H1 (cell line): ENCODE measurements at regions not wholly inside any gene's neighbourhood (a gene's known extent, or its start where the extent isn't known, plus 50 kb on each side); places are given as distances from the start of the nearest gene placed in this dataset.

ENCODE experiments used
- CTCF ChIA-PET: fragments of 300-600 bp; sonication (Branson Sonifier 250); formaldehyde crosslinking; loops from one replicate; lab custom pipeline; 2021; ENCODE audit not compliant: partially characterized antibody; lab: Charles Lee
- POLR2A ChIA-PET: fragments of 300-600 bp; sonication (Branson Sonifier 250); formaldehyde crosslinking; loops from one replicate; lab custom pipeline; 2021; ENCODE audit warnings: inconsistent platforms; ENCODE audit not compliant: partially characterized antibody; lab: Charles Lee
- DNase-seq, 2 experiments: peaks; one replicate each; pipeline versions ENCODE4 v3.0.0 to v3.0.0-alpha.2; 2010 to 2022; ENCODE audit warnings: low spot score in 2 of 2, low read depth in 1 of 2, mixed read lengths in 1 of 2
- FAIRE-seq: peaks from 2 replicates; lab custom pipeline; 2011; peaks lifted over from hg19 to GRCh38; lab: Jason Lieb, UNC
- H2AFZ ChIP-seq: 2 replicates; pipeline ENCODE4 v1.8.1; 2012; ENCODE audit warnings: low read length, inconsistent platforms
- H2AK5ac ChIP-seq: 2 replicates; pipeline ENCODE4 v1.6.1; 2013; ENCODE audit warnings: low read depth, low read length
- H2BK120ac ChIP-seq: replicated peaks from 2 replicates; pipeline ENCODE3; 2013; ENCODE audit warnings: low read depth, low read length, inconsistent platforms
- H2BK12ac ChIP-seq: 2 replicates; pipeline ENCODE4 v1.6.1; 2013; ENCODE audit warnings: low read depth, low read length
- H2BK15ac ChIP-seq: 2 replicates; pipeline ENCODE4 v1.6.1; 2013; ENCODE audit warnings: low read length
- H2BK20ac ChIP-seq: 2 replicates; pipeline ENCODE4 v1.6.1; 2013; ENCODE audit warnings: low read length
- H2BK5ac ChIP-seq: 2 replicates; pipeline ENCODE4 v1.6.1; 2013; ENCODE audit warnings: low read depth, low read length
- H3K14ac ChIP-seq: 2 replicates; pipeline ENCODE4 v1.6.1; 2013; ENCODE audit warnings: inconsistent platforms; ENCODE audit not compliant: insufficient read length
- H3K18ac ChIP-seq: 2 replicates; pipeline ENCODE4 v1.6.1; 2013; ENCODE audit warnings: low read length; ENCODE audit errors: extremely low read depth
- H3K23ac ChIP-seq: 2 replicates; pipeline ENCODE4 v1.6.1; 2013; ENCODE audit warnings: inconsistent platforms; ENCODE audit not compliant: insufficient read length
- H3K23me2 ChIP-seq: 2 replicates; pipeline ENCODE4 v1.6.1; 2013; ENCODE audit warnings: low read depth, low read length
- H3K27ac ChIP-seq: 2 replicates; pipeline ENCODE4 v1.6.1; 2011; ENCODE audit warnings: low read depth, low read length, inconsistent platforms
- H3K27me3 ChIP-seq, 4 experiments: replicated peaks in 1 of 4; 1 replicate in 1 of 4; 2 replicates in 3 of 4; pipeline versions ENCODE4 v1.6.1 to v1.8.1; 2011 to 2013; ENCODE audit warnings: low read length in 3 of 4, mild to moderate bottlenecking in 3 of 4, inconsistent platforms in 2 of 4, mixed read lengths in 2 of 4, moderate library complexity in 1 of 4; ENCODE audit not compliant: control insufficient read depth in 3 of 4, insufficient read depth in 3 of 4; ENCODE audit errors: extremely low read depth in 1 of 4
- H3K36me3 ChIP-seq, 4 experiments: 2 replicates each; pipeline versions ENCODE4 v1.6.1 to v1.8.1; 2011 to 2013; ENCODE audit warnings: mild to moderate bottlenecking in 4 of 4, low read length in 3 of 4, moderate library complexity in 2 of 4, control low read depth in 1 of 4, inconsistent platforms in 1 of 4; ENCODE audit not compliant: insufficient read depth in 4 of 4, control insufficient read depth in 2 of 4
- H3K4ac ChIP-seq: replicated peaks from 2 replicates; pipeline ENCODE3; 2013; ENCODE audit warnings: low read length, low read depth, mixed read lengths, inconsistent platforms; ENCODE audit not compliant: insufficient read length
- H3K4me1 ChIP-seq, 4 experiments: replicated peaks in 1 of 4; 1 replicate in 1 of 4; 2 replicates in 3 of 4; pipeline versions ENCODE4 v1.6.1 to v1.8.1; 2011 to 2013; ENCODE audit warnings: low read length in 3 of 4, inconsistent platforms in 2 of 4, mixed read lengths in 1 of 4; ENCODE audit not compliant: insufficient read depth in 4 of 4, control insufficient read depth in 3 of 4
- H3K4me2 ChIP-seq, 2 experiments: 2 replicates each; pipeline versions ENCODE4 v1.6.1 to v1.8.1; 2011 to 2013; ENCODE audit warnings: low read depth in 2 of 2, low read length in 2 of 2, control low read depth in 1 of 2, inconsistent platforms in 1 of 2, mild to moderate bottlenecking in 1 of 2; ENCODE audit not compliant: insufficient read depth in 1 of 2
- H3K4me3 ChIP-seq, 4 experiments: fragments of 200-600, 300-600 bp in 1 of 4; sonication (generic), shearing (Covaris generic), sonication (Bioruptor Twin) in 1 of 4; 2 replicates each; pipeline versions ENCODE4 v1.5.1 to v1.8.1; 2011 to 2016; ENCODE audit warnings: low read length in 4 of 4, low read depth in 3 of 4, control low read depth in 2 of 4, inconsistent platforms in 2 of 4, mild to moderate bottlenecking in 2 of 4, mixed read lengths in 1 of 4, moderate library complexity in 1 of 4; ENCODE audit not compliant: insufficient read depth in 2 of 4; ENCODE audit errors: extremely low read depth in 1 of 4
- H3K56ac ChIP-seq: replicated peaks from 2 replicates; pipeline ENCODE3; 2013; ENCODE audit warnings: low read depth, mild to moderate bottlenecking, mixed read lengths, low read length, inconsistent platforms; ENCODE audit not compliant: insufficient read length
- H3K79me1 ChIP-seq: 2 replicates; pipeline ENCODE4 v1.6.1; 2013; ENCODE audit warnings: low read depth, low read length, control low read depth
- H3K79me2 ChIP-seq, 2 experiments: 2 replicates each; pipeline versions ENCODE4 v1.6.1 to v1.8.1; 2012 to 2013; ENCODE audit warnings: low read length in 2 of 2, mild to moderate bottlenecking in 2 of 2, inconsistent platforms in 1 of 2; ENCODE audit not compliant: insufficient read depth in 2 of 2, control insufficient read depth in 1 of 2
- H3K9ac ChIP-seq, 4 experiments: replicated peaks in 1 of 4; 1 replicate in 1 of 4; 2 replicates in 3 of 4; pipeline versions ENCODE4 v1.6.1 to v1.8.1; 2011 to 2013; ENCODE audit warnings: low read depth in 3 of 4, low read length in 3 of 4, control low read depth in 2 of 4, mild to moderate bottlenecking in 2 of 4, moderate library complexity in 2 of 4, inconsistent platforms in 1 of 4; ENCODE audit errors: extremely low read depth in 1 of 4
- H3K9me3 ChIP-seq, 2 experiments: 2 replicates each; pipeline versions ENCODE4 v1.6.1 to v1.8.1; 2012 to 2013; ENCODE audit warnings: mild to moderate bottlenecking in 2 of 2, moderate library complexity in 2 of 2, control low read depth in 1 of 2, inconsistent platforms in 1 of 2, low read depth in 1 of 2, low read length in 1 of 2, mixed read lengths in 1 of 2; ENCODE audit not compliant: insufficient read depth in 2 of 2
- H4K20me1 ChIP-seq, 2 experiments: replicated peaks in 1 of 2; 2 replicates each; pipeline versions ENCODE3 to v1.8.1; 2011 to 2013; ENCODE audit warnings: inconsistent platforms in 2 of 2, low read length in 2 of 2, mild to moderate bottlenecking in 1 of 2; ENCODE audit not compliant: insufficient read depth in 2 of 2, control insufficient read depth in 1 of 2
- H4K5ac ChIP-seq: 2 replicates; pipeline ENCODE4 v1.6.1; 2013; ENCODE audit warnings: low read length, low read depth, mixed read lengths, inconsistent platforms; ENCODE audit not compliant: insufficient read length
- H4K8ac ChIP-seq: 2 replicates; pipeline ENCODE4 v1.8.0; 2013; ENCODE audit warnings: mild to moderate bottlenecking, moderate library complexity, low read length, inconsistent platforms; ENCODE audit not compliant: insufficient read depth; ENCODE audit errors: extremely low read depth
- H4K91ac ChIP-seq: replicated peaks from 2 replicates; pipeline ENCODE3; 2013; ENCODE audit warnings: low read length, mixed read lengths, inconsistent platforms; ENCODE audit not compliant: insufficient read length
- BACH1 ChIP-seq: IDR thresholded peaks from 2 replicates; pipeline ENCODE4 v1.6.1; 2012; ENCODE audit warnings: low read length, improper control_type of control experiment
- BRCA1 ChIP-seq: IDR thresholded peaks from 2 replicates; pipeline ENCODE4 v1.6.1; 2012; ENCODE audit warnings: low read depth, low read length, improper control_type of control experiment
- JUND ChIP-seq: IDR thresholded peaks from 2 replicates; pipeline ENCODE4 v1.6.1; 2011; ENCODE audit warnings: mild to moderate bottlenecking, improper control_type of control experiment, low read length
- NRF1 ChIP-seq: IDR thresholded peaks from 2 replicates; pipeline ENCODE4 v1.6.1; 2011; ENCODE audit warnings: mild to moderate bottlenecking, low read depth, low read length, improper control_type of control experiment
- PHF8 ChIP-seq: fragments of 200-600 bp; sonication (generic); conservative IDR thresholded peaks from 2 replicates; pipeline ENCODE4 v1.7.1; 2012; ENCODE audit warnings: low read depth, mild to moderate bottlenecking, inconsistent platforms, low read length, moderate library complexity
- SP2 ChIP-seq: IDR thresholded peaks from 2 replicates; pipeline ENCODE4 v1.6.1; 2012; ENCODE audit warnings: mild to moderate bottlenecking, low read length, inconsistent platforms
- SUZ12 ChIP-seq: fragments of 200-600 bp; sonication (generic); IDR thresholded peaks from 2 replicates; pipeline ENCODE4 v1.6.1; 2012; ENCODE audit warnings: mild to moderate bottlenecking, inconsistent platforms, low read length, moderate library complexity, mixed read lengths
- WGBS, 2 experiments: shearing (Covaris generic) in 1 of 2; methylation state at CpG; one replicate each; pipeline versions ENCODE4 v1.1.6 to v1.1.7; 2013 to 2015; ENCODE audit warnings: low lambda C conversion rate in 2 of 2, mixed read lengths in 2 of 2, inconsistent platforms in 1 of 2, low coverage in 1 of 2, missing lambda C conversion rate in 1 of 2; ENCODE audit not compliant: insufficient replicate concordance in 2 of 2, insufficient coverage in 1 of 2, insufficient read length in 1 of 2; ENCODE audit errors: extremely low coverage in 1 of 2, missing lambda C conversion rate in 1 of 2; 5-methylcytosine and 5-hydroxymethylcytosine counted together

DNA sequence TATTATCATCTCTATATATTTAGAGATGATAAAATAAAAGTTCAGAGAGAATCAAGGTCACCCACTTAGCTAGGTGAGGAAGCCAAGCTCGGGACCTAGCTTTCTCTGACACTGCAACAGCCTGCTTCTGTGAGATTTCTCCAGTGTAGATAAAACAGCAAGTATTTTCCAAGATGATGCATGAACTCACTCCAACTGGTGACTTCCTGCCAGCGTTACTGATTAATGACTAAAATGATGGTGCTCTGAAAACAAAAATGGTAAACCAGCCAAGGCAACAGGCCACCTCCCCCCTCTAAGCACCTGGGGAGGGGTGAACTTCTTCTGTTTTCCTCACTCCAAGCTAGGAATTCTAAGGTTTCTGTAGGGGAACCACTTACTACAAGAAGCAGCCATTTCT is 510.2 kb upstream of the ID2 start:
- CTCF ChIA-PET = interaction anchor here (1.6 kb wide), 1 partner anchor 10 kb away, joined by 3 read pairs; no protein-coding TSS in a partner anchor
- H3K79me1 ChIP-seq = no peaks in the 10 kb centered on the region
- no peak overlapping the region for H2AFZ ChIP-seq
- no peak overlapping the region for H4K91ac ChIP-seq
- H3K27ac ChIP-seq = no peak overlapping the region
- H4K20me1 ChIP-seq = no peaks in the 10 kb centered on the region
- no peak overlapping the region for H2BK12ac ChIP-seq
- H3K36me3 ChIP-seq = no peaks in the 10 kb centered on the region
- peaks cover 0 to 2% (median 0%) of the 10 kb centered on the region in 4 experiments; a peak in 1 of 7 replicates for H3K4me1 ChIP-seq
- no peak overlapping the region for H3K4ac ChIP-seq
- no peaks in the 10 kb centered on the region for H3K9me3 ChIP-seq
- no peak overlapping the region for H2BK120ac ChIP-seq
- no peak overlapping the region for H3K18ac ChIP-seq
- H2BK5ac ChIP-seq = no peak overlapping the region
- no peak overlapping the region for H2BK20ac ChIP-seq
- H3K79me2 ChIP-seq = no peaks in the 10 kb centered on the region
- 91% methylated on average over 2 of the region's 2 CpGs; no CpG with 5 or more reads in 1 of the 2 experiments for WGBS, 2 experiments
- DNase-seq (no peak), FAIRE-seq (no peak)
- no peak overlapping the region for H3K4me3 ChIP-seq
- no peak overlapping the region for H4K8ac ChIP-seq
- H3K27me3 ChIP-seq = no peaks in the 10 kb centered on the region; a peak in 1 of 7 replicates
- H3K23me2 ChIP-seq = no peaks in the 10 kb centered on the region
- H2AK5ac ChIP-seq = no peak overlapping the region
- no peak overlapping the region for H3K56ac ChIP-seq
- no peak overlapping the region for H4K5ac ChIP-seq
- no peak overlapping the region for H2BK15ac ChIP-seq
- no peak overlapping the region for H3K4me2 ChIP-seq
- H3K14ac ChIP-seq = no peak overlapping the region
- H3K23ac ChIP-seq = no peak overlapping the region
- POLR2A ChIA-PET = interaction anchor here (0.6 kb wide), 1 partner anchor 199 kb away, joined by 4 read pairs; no protein-coding TSS in a partner anchor
- TF ChIP-seq BACH1 (no peak), PHF8 (no peak), NRF1 (no peak), SP2 (no peak), JUND (no peak), BRCA1 (no peak), SUZ12 (no peak)
- no peak overlapping the region for H3K9ac ChIP-seq
